Neural progenitor cell (in vitro differentiated cells): ENCODE measurements at regions not wholly inside any gene's neighbourhood (a gene's known extent, or its start where the extent isn't known, plus 50 kb on each side); places are given as distances from the start of the nearest gene placed in this dataset.
"Not testable (repeated sequence)": the region's sequence is repeated elsewhere in the genome, so short reads cannot be mapped to it uniquely, and the experiment has no call there.

Experiments
- DNase-seq: peaks from one replicate; pipeline ENCODE4 v3.0.0-alpha.2; 2016; ENCODE audit warnings: low spot score
- H2AFZ ChIP-seq: fragments of 200-600 bp; sonication (generic); replicated peaks from 2 replicates; pipeline ENCODE4 v1.6.1; 2016; ENCODE audit warnings: antibody characterized with exemption
- H3F3A ChIP-seq: fragments of 200-600 bp; sonication (generic); 2 replicates; pipeline ENCODE4 v1.6.1; 2016; ENCODE audit warnings: antibody characterized with exemption, low read depth
- H3K27ac ChIP-seq: fragments of 200-600 bp; sonication (generic); 2 replicates; pipeline ENCODE4 v1.5.1; 2016; ENCODE audit warnings: mild to moderate bottlenecking
- H3K27me3 ChIP-seq: fragments of 200-600 bp; sonication (generic); 2 replicates; pipeline ENCODE4 v1.6.1; 2016; ENCODE audit warnings: mild to moderate bottlenecking, moderate library complexity
- H3K36me3 ChIP-seq: fragments of 200-600 bp; sonication (generic); 2 replicates; pipeline ENCODE4 v1.5.1; 2016
- H3K4me1 ChIP-seq: fragments of 200-600 bp; sonication (generic); 2 replicates; pipeline ENCODE4 v1.6.1; 2016; ENCODE audit warnings: mixed run types
- H3K4me2 ChIP-seq: fragments of 200-600 bp; sonication (generic); 2 replicates; pipeline ENCODE4 v1.6.1; 2016
- H3K4me3 ChIP-seq: fragments of 200-600 bp; sonication (generic); 2 replicates; pipeline ENCODE4 v1.5.1; 2016
- H3K79me2 ChIP-seq: fragments of 200-600 bp; sonication (generic); 2 replicates; pipeline ENCODE4 v1.6.1; 2016; ENCODE audit warnings: low read depth
- H3K9ac ChIP-seq: fragments of 200-600 bp; sonication (generic); 2 replicates; pipeline ENCODE4 v1.6.1; 2016
- H3K9me3 ChIP-seq: fragments of 200-600 bp; sonication (generic); 2 replicates; pipeline ENCODE4 v1.5.1; 2016; ENCODE audit warnings: low read depth
- H4K20me1 ChIP-seq: fragments of 200-600 bp; sonication (generic); 2 replicates; pipeline ENCODE4 v1.6.1; 2016; ENCODE audit warnings: low read depth
- H3K27ac Mint-ChIP-seq: 3 replicates; pipeline ENCODE4 v1.8.0; 2021; ENCODE audit warnings: mixed read lengths
- H3K27me3 Mint-ChIP-seq: 2 replicates; pipeline ENCODE4 v1.8.0; 2022; ENCODE audit warnings: low read depth, mild to moderate bottlenecking, inconsistent platforms, moderate library complexity, mixed read lengths; ENCODE audit not compliant: insufficient read depth
- H3K36me3 Mint-ChIP-seq: 3 replicates; pipeline ENCODE4 v1.8.0; 2021; ENCODE audit warnings: mixed read lengths
- H3K4me1 Mint-ChIP-seq: 3 replicates; pipeline ENCODE4 v1.8.0; 2021; ENCODE audit warnings: mixed read lengths
- H3K4me3 Mint-ChIP-seq: 3 replicates; pipeline ENCODE4 v1.8.0; 2021; ENCODE audit warnings: mild to moderate bottlenecking, moderate library complexity, mixed read lengths
- H3K9me3 Mint-ChIP-seq: 3 replicates; pipeline ENCODE4 v1.8.0; 2020; ENCODE audit warnings: mixed read lengths
- EZH2 ChIP-seq: fragments of 200-600 bp; sonication (generic); IDR thresholded peaks from 2 replicates; pipeline ENCODE4 v1.6.1; 2017; ENCODE audit warnings: antibody characterized with exemption, mild to moderate bottlenecking, moderate library complexity
- EZH2phosphoT487 ChIP-seq: fragments of 200-600 bp; sonication (generic); IDR thresholded peaks from 2 replicates; pipeline ENCODE4 v1.6.1; 2017; ENCODE audit warnings: antibody characterized with exemption
- TF ChIP-seq, protein P1 (sequence below): fragments of 200-600 bp; sonication (generic); IDR thresholded peaks from 2 replicates; pipeline ENCODE4 v1.5.1; 2017; ENCODE audit warnings: antibody characterized with exemption, mild to moderate bottlenecking

DNA sequence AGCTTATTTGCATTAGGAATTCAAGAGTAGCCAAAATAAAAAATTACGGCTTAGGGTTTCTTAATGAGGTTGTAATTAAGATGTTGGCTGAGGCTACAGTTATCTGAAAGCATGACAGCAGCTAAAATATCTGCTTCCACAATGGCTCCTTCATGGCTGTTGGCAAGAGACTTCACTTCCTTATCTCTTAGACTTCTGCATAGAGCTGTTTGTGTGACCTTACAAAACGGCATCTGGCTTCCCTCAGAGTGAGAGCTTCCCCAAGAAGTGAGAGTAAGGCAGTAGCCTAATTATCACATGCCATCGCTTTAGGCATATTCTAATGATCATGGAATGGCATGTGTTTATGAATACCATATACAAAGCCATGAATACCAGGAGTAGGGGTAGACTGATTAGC, 57.6 kb downstream of the CCDC59 start:
- peaks cover 17% of the 10 kb centered on the region for H3K4me1 Mint-ChIP-seq
- no peak overlapping the region for H3K9ac ChIP-seq

DNA sequence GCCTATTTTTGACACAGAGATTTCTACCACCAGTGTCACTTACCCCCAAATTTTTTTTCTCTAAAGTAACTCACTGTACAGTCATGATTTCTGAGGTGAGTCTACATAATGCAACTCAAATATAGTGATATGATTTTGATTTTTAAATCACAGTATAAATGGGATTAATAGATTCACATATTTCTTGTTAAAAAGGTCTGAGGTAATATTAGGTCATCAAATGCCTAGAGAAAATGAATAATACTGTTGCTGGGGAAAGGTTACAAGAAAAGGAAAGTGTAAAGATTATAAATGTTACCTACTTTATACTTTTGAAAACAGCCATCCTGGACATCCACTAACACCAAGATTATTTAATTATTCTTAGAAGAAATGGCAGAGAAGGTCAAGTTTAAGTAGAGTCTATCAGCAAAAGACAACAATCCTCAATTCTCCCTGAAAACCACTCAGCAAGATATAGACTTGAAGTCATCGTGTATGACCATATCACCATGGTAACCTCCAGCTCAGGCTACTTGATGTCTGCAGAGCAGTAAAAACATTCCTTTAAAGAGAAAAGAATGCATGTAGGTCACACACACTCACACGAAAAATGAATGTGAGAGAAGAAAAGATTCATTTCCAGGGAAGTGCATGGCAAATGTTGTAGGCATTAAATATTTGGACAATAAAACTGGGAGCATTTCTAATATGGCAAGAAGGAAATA, 58.7 kb downstream of the CCDC59 start:
- H3K27ac ChIP-seq, result no peak overlapping the region
- H3K9me3 ChIP-seq, result no peaks in the 10 kb centered on the region
- H4K20me1 ChIP-seq, result no peaks in the 10 kb centered on the region
- no peaks in the 10 kb centered on the region for H3F3A ChIP-seq
- no peaks in the 10 kb centered on the region for H3K27me3 Mint-ChIP-seq
- H3K9ac ChIP-seq, result no peak overlapping the region
- H3K27ac Mint-ChIP-seq, result no peak overlapping the region
- no peak overlapping the region for H3K4me3 Mint-ChIP-seq
- no peak overlapping the region for H3K4me2 ChIP-seq
- peaks cover 17% of the 10 kb centered on the region for H3K4me1 Mint-ChIP-seq
- no peaks in the 10 kb centered on the region for H3K9me3 Mint-ChIP-seq
- no peak for DNase-seq
- H3K79me2 ChIP-seq, result no peaks in the 10 kb centered on the region
- no peaks in the 10 kb centered on the region for H3K27me3 ChIP-seq
- no peaks in the 10 kb centered on the region for H3K4me1 ChIP-seq
- TF ChIP-seq EZH2 (no peak), EZH2phosphoT487 (no peak)
- TF ChIP-seq, protein P1, sequence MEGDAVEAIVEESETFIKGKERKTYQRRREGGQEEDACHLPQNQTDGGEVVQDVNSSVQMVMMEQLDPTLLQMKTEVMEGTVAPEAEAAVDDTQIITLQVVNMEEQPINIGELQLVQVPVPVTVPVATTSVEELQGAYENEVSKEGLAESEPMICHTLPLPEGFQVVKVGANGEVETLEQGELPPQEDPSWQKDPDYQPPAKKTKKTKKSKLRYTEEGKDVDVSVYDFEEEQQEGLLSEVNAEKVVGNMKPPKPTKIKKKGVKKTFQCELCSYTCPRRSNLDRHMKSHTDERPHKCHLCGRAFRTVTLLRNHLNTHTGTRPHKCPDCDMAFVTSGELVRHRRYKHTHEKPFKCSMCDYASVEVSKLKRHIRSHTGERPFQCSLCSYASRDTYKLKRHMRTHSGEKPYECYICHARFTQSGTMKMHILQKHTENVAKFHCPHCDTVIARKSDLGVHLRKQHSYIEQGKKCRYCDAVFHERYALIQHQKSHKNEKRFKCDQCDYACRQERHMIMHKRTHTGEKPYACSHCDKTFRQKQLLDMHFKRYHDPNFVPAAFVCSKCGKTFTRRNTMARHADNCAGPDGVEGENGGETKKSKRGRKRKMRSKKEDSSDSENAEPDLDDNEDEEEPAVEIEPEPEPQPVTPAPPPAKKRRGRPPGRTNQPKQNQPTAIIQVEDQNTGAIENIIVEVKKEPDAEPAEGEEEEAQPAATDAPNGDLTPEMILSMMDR, result no peak
- H2AFZ ChIP-seq, result no peak overlapping the region
- no peaks in the 10 kb centered on the region for H3K36me3 Mint-ChIP-seq
- no peak overlapping the region for H3K4me3 ChIP-seq
- H3K36me3 ChIP-seq, result no peaks in the 10 kb centered on the region

More for the DNA sequence above, 57.6 kb downstream of the CCDC59 start:
- H3K4me1 ChIP-seq, result no peaks in the 10 kb centered on the region
- Mint-ChIP-seq H3K4me3 (no peak overlapping the region), H3K27ac (no peak overlapping the region), H3K36me3 (no peaks in the 10 kb centered on the region), H3K27me3 (no peaks in the 10 kb centered on the region), H3K9me3 (no peaks in the 10 kb centered on the region)
- H3K79me2 ChIP-seq, result no peaks in the 10 kb centered on the region
- no peaks in the 10 kb centered on the region for H3F3A ChIP-seq
- no peak for DNase-seq
- H3K27me3 ChIP-seq, result no peaks in the 10 kb centered on the region
- no peak overlapping the region for H3K27ac ChIP-seq
- H2AFZ ChIP-seq, result no peak overlapping the region
- no peak overlapping the region for H3K4me3 ChIP-seq
- H3K36me3 ChIP-seq, result no peaks in the 10 kb centered on the region
- H3K9me3 ChIP-seq, result no peaks in the 10 kb centered on the region
- H3K4me2 ChIP-seq, result no peak overlapping the region
- H4K20me1 ChIP-seq, result no peaks in the 10 kb centered on the region
- TF ChIP-seq EZH2, result no peak
- TF ChIP-seq, protein P1, result no peak

DNA sequence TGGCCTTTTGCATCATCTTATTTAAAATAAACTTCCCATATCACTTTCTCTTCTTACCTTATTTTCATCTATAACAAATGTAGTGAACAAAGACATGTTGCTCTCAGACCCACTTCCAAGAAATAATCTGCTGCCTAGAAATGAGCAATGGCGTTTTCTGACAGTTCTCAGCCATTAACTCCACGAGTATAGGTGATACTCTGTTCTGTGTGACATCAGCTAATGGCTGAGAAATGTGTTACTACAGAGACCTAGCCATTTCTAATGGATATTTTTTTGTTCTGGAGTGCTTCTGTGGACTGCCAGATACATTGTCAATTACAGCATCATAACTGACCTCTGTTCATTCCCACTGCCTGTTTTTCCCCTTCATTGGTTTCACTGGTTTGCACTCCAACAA, 67.8 kb downstream of the CCDC59 start:
- peaks cover 9% of the 10 kb centered on the region for H3K27me3 ChIP-seq
- no peak overlapping the region for H3K4me2 ChIP-seq
- H3K27ac ChIP-seq, result no peak overlapping the region
- TF ChIP-seq, protein P1, result no peak
- H3K79me2 ChIP-seq, result no peaks in the 10 kb centered on the region
- H4K20me1 ChIP-seq, result no peaks in the 10 kb centered on the region
- no peak overlapping the region for H2AFZ ChIP-seq
- H3F3A ChIP-seq, result no peaks in the 10 kb centered on the region
- Mint-ChIP-seq H3K4me3 (no peak overlapping the region), H3K36me3 (no peaks in the 10 kb centered on the region), H3K4me1 (no peaks in the 10 kb centered on the region), H3K27me3 (no peaks in the 10 kb centered on the region), H3K9me3 (no peaks in the 10 kb centered on the region), H3K27ac (no peak overlapping the region)
- no peaks in the 10 kb centered on the region for H3K4me1 ChIP-seq
- H3K36me3 ChIP-seq, result no peaks in the 10 kb centered on the region
- H3K4me3 ChIP-seq, result no peak overlapping the region
- H3K9ac ChIP-seq, result no peak overlapping the region
- H3K9me3 ChIP-seq, result no peaks in the 10 kb centered on the region
- no peak for DNase-seq

DNA sequence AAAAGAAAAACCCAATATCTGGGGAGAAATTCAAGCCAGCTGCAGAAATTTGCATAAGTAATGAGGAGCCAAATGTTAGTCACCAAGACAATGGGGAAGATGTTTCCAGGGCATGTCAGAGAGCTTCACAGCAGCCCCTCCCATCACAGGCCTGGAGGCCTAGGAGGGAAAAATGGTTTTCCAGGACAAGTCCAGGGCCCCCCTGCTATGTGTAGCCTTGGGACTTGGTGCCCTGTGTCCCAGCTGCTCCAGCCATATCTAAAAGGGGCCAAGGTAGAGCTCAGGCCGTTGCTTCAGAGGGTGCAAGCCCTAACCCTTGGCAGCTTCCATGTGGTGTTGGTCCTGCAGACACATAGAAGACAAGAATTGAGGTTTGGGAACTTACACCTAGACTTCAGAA, 76.9 kb downstream of the CCDC59 start:
- not testable (repeated sequence) for H3F3A ChIP-seq, H3K9me3 ChIP-seq, H3K36me3 Mint-ChIP-seq, H3K27me3 Mint-ChIP-seq, H3K9ac ChIP-seq, H2AFZ ChIP-seq, H3K27me3 ChIP-seq, H4K20me1 ChIP-seq, H3K4me3 Mint-ChIP-seq, H3K4me2 ChIP-seq, H3K36me3 ChIP-seq, H3K4me3 ChIP-seq, H3K4me1 ChIP-seq, H3K27ac Mint-ChIP-seq, H3K27ac ChIP-seq, DNase-seq, H3K79me2 ChIP-seq
- Mint-ChIP-seq H3K9me3 (peaks cover 11% of the 10 kb centered on the region), H3K4me1 (peaks cover 18% of the 10 kb centered on the region)
